NCI-H2171 treated with DMSO at 0.1 percent for 48 hours (cell line): ENCODE measurements at regions not wholly inside any gene's neighbourhood (a gene's known extent, or its start where the extent isn't known, plus 50 kb on each side); places are given as distances from the start of the nearest gene placed in this dataset.
"Not testable (repeated sequence)": the region's sequence is repeated elsewhere in the genome, so short reads cannot be mapped to it uniquely, and the experiment has no call there.

Source experiments
- DNase-seq: peaks from one replicate; lab custom pipeline; 2025; lab: John Stamatoyannopoulos, UW

DNA sequence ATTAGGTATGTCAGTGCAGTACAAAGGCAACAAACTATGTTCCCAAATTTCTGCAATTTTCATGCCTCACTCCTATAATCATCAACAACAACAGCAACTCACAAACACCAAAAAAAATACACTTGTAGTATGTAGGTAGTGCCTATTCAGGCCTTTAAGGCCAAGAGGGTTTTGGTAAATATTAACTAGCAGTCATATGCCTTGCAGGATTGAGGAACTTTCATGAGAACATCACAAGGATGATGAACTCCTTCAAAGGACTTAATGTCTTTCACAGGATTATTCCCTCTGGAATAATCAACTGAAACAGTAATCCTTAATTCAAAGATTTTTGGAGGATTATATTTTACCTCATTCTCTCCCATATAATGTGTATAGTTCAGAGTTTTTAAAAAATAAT is 293.8 kb downstream of the NOVA1 start:
- DNase-seq, result no peak

DNA sequence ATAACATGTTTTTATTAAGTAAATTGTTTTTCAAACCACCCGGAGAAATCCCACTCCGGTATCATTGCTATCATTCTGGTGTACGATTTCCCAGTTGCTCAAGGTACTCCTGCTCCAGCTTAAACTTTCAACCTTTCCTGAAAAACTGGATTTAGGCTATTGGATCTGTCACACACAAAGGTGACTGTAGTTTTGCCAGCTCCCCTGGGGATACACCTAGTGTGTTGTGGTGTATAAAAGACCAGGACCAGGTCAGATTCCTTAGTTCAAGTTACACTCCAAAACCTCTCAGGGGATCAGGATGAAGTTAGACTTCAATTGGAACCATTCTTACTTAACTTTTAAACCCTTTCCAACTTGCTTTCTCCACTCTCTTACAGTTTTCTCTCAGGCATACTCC is 303.9 kb downstream of the NOVA1 start:
- no peak for DNase-seq

DNA sequence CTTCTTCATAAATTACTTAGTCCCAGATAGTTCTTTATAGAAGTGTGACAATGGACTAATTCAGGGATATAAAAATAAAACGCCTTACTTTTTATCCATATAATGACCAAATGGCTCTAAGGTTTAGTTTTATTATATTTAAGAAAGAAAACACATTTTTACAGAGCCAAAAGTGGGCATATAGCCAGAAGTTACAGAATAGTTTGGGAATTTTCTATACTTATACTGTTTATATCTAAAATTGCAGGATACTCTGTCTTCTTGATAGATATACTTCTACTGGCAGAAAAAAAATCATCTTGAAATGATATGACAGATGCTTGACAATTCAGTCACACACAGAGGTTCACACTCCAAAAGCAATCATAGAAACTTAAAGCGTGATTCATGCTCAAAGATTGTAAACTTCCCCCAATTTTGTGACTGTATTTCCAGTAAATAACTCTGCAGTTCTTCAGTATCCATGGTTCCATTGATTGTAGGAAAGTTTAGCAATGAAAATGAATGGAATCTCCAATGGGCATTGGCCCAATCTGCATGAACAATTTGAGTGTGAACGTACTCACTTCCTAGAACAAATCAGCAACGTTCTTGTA is 307.8 kb downstream of the NOVA1 start:
- no peak for DNase-seq

DNA sequence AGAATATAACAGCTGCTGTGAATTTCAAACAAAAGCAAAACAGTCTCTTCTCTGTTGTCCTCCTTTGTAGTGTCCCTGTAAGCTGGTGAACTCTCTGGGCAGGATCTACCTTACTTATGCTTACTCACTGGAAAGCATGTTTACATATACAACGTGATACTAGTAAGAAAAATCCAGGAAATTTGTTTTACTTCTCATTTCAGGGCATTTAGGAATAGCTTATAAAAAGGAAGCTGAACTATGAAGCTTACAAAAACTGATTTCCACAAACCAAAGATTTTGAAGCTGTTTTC is 311.0 kb downstream of the NOVA1 start:
- no peak for DNase-seq

DNA sequence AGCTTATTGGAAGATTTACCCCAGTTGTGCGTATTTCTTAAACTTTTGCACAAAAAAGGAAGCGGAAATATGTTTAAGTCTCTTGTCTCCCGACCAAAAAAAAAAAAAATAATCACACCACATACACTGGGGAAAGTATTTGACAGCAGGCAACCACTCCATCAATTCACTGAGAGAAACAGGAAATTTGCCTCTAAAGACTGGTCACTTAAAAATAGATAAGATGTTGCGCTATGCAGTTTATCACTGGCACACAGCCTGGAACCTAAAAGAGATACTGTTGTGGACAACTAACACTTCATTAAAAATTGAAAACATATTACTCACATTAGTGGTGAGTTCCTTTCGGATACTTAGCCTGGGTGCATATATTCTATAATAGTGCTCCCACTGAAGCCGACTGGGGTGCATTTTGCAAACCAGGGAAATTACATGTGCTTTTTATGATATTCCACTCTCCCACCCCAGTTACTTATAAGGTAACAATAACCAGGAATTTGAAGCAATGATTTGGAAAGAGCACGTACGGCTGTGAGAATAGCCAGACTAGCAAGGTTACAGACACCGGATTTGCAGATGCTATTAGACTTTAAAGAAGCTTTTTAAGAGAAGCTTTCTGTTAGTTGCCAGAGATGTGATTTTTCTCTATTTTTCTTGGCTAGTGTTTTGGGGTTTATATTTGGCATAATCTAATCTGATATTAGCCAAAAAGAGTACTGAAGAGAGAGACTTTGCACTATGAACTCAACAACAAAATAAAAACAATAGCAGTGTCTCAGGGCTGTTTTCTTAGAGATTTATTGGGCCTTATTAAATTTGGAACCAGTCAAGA is 311.5 kb downstream of the NOVA1 start:
- no peak for DNase-seq

DNA sequence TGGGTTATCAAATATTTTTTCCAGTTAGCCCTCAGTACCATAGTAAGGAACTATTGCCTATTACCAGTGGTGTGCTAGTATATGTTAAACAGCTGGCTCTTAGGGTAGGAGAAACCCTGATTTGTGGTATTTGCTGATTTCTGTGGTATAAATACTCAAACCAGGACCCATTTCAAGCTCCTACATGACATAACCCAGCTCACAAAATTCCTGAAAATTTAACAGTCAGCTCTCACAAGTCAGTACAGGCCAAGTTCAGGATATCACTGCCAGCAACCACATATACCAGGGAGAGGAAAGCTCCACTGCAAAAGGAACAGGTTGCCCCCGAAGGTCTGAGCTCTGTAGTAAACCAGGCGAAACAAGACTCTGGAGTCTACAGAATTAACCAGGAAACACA is 315.3 kb downstream of the NOVA1 start:
- DNase-seq, result no peak

DNA sequence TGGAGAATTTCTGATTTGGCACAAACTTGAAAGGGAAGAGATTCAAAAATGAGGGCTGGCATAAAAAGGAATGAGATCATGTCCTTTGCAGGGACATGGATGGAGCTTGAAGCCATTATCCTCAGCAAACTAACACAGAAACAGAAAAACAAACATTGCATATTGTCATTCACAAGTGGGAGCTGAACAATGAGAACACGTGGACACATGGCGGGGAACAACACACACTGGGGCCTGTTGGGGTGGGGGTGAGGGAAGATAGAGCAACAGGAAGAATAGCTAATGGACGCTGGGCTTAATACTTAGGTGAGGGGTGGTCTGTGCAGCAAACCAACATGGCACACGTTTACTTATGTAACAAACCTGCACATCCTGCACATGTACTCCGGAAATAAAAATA is 315.8 kb downstream of the NOVA1 start:
- DNase-seq, result not testable (repeated sequence)

DNA sequence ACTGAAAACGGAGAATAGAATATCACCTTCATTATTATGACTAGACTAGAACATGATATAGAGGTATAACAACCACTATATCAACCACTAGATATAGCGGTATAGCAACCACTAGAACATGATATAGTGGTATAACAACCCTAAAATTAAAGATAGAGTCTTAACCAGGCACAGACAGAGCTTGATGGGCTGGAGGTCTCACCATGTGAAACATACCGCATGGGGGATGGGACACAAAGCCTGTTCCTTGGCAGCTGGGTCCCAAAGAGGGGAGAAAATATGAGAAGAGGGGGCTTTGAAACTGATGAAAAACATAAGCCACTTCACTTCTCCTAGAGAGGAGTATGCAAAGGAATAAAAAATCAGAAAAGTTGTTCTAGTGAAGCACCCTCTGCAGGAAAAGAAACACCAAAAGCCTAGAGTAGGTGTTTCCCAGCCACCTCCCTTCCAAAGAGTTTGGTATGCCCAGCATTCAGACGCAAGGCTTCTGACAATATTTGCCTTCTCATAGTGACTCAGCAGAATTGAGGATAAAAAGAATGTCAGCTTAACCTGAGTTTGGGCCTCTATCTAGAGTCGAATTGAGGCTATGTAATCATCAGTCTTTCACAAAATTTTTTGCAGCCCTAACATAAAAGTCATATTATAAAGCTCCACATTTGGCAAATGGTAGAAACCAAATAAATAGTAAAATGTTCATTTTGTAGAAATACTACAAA is 316.4 kb downstream of the NOVA1 start:
- DNase-seq, result peak; percentile 13

DNA sequence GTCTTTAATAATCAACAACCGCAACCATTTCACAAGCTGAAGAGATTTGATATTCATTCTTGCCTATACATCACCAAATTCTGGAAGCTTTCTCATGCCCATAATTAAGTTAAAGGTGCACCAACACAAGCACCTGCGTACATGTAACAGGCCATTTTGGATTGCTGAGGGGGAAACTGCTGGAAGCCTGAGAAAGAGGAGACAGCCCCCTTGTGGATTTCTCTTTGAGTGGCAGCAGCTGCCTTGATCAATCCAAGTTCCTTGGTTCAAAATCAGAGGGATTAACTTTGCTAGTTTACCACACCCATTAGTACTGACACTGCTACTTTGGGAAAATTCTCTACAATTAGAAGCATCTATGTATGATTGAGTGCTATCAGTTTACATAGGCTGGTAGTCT is 321.1 kb downstream of the NOVA1 start:
- DNase-seq, result no peak

DNA sequence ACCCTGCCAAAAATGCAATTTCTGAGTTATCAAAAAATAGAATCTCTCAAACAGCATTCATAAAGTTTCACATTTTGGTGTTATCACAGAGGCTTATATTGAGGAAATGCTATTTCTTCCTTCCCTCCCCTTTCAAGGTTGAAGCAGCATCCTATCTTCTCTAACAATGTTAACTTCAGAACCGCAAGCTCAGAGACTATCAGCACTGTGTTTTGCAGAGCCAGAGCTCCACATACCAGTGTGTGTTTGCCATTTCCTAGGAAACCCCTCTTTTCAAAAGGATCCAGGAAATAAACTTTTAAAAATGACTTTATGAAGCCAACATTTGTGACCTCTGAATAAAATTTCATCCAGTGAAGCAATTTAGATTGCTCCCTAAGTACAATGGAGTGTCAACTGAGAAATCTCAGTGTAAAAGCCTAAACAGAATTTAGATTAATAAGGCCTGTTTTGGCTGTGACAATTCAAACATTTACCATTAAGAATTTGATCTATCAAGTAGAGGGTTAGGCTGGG is 332.6 kb downstream of the NOVA1 start:
- DNase-seq, result no peak

DNA sequence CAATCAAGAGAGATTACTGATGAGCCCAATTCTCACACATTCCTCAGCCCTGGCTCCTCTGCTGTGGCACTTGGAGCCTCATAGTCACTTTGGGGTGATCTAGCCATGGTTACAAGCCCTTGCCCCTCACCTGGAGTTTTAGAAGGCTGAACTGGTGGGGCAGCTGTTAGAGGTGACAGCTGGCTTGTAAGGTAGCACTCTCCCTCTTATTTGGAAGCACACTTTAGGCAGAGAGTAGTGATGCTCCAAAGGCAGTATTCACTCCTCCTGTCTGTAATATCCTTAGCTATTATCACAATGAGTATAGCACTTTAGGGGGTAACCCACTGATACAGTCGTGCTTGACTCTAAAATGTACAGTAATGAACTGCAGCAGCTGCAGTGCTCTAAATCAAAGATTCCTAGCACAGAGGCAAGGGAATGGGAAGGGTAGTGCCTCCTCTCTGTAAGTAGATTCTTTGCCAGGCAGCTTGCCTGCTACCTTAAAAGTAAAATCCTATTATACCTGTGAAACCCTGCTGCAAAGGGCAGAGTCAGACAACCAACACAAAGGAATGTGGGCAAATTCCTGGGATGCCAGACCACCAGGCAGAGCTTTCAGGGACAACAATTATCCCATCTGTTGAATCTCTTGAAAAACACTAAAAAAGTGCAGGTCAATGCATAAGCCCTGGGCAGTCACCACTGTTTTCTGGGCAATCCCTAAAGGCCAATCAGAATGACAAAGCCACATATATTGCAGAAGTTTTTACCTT is 336.3 kb downstream of the NOVA1 start:
- DNase-seq, result no peak

DNA sequence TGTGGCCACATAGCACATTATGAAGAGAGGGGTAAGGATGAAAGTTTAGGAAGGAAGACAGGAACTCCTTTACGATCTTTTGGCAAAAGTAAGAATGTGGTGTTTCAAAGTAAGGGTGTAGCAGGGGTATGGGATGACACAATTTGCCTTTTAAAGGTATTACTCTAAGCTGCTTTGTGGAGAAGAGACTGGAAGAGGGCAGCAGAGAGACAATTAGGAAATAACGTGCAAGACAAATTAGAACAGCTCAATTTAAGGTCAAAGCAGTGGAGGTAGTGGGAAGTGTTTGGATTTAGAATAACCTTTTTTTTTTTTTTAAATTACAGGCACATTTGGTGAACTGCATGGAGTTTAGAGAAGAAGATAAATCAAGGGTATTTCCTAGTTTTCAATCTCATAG is 342.6 kb downstream of the NOVA1 start:
- no peak for DNase-seq

DNA sequence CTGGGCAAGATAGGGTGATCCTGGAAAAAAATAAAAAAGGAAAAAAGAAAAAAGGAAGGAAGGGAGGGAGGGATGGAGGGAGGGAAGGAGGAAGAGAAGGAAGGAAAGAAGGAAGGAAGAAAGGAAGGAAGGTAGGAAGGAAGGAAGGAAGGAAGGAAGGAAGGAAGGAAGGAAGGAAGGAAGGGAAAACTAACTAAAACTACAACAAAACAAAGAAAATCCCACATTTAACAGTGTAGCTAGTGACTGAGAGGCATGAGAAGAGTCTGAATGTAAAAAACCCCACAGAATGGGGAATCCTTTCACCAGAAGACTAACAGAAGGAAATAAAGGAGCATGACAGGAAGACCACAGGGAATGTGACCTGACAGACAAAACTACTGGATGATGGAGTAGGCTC is 345.7 kb downstream of the NOVA1 start:
- no peak for DNase-seq

DNA sequence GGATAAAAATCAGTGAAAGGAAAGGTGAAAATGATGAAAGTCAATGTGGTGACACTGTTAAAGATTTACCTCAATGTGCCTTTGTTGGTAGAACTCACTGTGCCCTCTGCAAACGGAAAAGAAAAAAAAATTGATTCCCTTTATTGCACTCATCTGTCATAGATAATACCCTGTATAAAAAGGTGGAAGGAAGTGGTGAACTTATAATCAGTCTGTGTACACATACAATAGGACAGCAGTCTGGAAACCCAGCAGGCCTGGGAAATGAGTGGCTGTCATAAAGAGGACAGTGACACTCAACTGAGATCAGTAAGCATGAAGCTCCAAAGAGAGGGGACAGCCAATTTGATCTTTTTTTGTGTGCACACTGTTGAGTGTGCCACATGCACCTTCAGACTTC is 364.7 kb downstream of the NOVA1 start:
- no peak for DNase-seq

DNA sequence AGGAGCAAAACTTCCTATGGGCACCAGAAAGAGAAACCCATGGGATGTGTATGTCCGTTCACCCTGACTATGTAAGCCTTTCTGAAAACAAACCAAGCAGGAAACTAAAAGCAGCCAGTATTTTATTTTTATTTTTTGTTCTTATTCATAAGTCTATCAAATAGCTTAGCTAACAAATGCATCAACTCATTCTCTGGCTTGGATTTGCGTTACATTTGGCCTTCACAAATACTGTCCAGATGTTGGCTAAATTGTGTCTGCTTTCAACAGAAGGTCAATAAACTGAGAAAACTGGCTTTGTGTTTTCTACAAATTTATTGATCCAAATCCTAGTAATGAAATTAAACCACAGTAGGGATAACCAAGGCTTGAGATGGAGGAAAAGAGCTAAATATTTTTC is 379.0 kb downstream of the NOVA1 start:
- no peak for DNase-seq

DNA sequence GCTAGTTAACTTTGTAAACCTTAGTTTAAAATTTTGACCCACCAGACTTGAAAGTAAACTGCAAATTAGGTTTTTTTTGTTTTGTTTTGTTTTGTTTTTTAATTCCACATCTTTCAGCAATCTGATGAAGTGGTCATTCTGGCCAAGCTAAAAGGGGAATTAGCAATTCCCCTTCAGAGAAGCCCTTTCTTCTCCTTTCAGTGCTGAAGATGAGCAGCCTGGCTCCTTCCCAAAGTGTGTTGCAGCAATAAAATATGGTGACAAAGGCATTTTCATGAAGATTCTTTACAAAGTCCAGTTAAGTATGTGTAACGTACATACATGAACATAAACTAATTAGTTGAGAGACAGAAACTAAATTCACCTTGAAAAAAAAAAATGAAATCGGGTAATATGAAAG is 380.1 kb downstream of the NOVA1 start:
- no peak for DNase-seq

DNA sequence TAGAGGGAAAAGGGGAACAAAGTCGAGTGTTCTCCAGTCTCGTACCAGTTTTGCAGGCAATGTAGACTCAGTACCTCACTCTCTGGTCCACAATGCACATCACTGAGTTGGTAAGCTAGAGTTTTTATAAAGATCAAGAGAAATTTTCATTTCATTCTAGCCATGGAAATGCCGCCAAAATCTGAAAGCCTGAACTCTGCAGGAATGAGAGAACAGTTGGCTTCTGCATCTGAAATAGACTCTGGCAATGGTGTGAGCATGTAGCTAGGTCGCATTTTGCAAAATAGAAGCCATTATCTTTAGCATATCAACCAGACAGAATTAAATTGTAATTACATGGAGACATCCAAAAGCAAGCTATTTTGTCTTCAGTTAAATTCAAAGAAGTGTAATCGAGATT is 381.0 kb downstream of the NOVA1 start:
- DNase-seq, result no peak

DNA sequence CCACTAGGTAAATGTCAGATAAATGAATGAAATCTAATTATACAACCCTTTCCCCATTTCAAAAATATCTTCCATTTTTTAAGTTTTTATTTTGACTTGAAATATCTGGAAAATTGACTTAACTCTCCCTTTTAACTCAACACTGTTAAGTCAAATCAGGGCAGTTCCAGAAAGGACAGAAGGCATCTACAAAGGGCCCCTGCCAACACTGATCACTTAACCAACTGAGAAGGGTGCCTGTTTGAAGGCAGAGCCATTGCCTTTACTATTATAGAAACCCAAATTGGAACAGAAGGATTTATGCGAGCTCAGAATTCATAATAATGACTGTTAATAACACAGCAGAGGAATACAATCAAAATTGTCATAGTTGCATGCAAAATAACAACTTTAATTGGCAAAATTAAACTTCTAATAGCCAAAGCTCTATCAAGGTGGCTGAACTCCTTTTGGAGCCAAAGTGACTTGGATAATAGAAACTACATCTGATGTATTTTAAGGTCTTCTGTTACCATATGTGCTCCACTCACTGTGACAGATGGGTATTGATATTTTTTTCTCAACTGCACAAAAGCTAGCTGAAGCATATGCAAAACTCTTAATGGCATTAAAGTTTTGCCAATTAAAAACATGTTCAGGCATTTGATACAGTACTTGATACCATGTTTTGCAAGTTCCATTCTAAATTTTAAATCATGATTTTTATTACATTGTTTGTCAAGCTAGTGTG is 383.8 kb downstream of the NOVA1 start:
- peak; percentile 46 for DNase-seq

DNA sequence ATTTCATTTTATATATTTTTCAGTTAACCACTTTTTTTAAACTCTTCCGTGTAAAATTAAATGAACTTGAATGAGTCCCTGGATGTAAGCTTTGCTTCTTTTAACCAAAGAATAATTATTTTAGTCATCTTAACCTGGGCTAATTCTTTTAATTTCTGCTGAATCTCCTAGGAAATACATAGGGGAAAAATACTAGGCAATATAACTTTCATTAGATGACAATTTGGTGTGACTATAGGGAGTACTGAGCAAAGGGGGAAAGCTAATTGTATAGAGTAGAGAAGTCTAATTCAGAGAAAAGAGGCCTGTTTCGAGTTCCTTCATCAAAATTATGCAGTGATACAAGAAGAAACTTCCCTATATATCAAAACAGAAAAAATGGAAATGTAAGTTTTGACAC is 388.1 kb downstream of the NOVA1 start:
- DNase-seq, result no peak

DNA sequence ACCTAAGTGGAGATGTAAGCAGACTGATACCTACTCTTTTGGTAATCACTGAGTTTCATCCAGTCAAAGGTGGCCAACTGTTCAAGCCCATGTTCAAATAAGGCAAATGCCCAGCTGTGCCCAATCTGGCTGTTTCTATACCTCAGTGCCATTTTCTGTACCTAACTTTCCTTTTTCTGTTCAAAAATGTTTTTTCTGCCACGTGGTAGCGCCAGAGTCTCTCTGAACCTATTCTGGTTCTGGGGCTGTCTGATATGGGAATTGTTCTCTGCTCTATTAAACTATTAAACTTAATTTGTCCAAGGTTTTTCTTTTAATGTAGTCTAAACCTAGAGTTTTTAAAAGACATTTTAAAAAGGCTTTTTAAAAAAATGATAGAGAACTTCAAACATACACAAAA is 391.2 kb downstream of the NOVA1 start:
- DNase-seq, result no peak

DNA sequence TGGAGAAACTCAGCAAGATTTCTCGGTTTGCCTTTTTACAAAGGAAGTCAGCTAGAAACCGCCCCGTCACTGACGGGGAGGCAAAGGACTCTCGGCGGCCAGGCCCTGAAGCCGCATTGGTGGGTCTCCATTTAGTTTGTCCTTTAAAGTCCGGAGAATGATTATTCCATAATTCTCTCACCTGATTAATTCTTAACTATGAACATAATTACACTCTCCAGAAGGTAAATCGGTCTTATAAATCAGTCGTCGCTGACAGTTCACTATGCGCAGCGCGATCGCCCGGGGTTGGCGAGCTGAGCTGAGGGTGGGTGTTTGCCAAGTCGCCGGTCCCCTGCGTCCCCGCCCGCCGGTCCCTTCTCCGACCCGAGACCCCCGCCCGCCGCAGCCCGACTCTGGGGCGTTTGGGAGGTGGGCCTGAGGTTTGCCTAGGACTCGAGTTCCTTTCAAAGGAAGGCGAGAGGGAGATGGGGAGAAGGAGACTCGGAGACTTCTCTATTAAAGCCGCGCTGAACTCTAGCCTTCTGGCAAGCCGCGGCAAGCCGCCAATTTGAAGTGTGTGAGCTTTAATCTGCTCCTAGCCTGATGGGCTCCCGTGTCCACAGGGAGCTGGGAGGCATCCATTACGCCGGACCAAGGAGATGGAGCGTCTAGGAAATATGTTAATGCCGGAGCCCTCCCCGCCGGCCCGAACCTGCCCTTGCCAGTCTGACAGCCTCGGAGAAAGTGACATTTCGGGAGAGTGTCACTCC is 392.9 kb downstream of the NOVA1 start:
- DNase-seq, result no peak
